PC-3 (cell line): ENCODE measurements at regions not wholly inside any gene's neighbourhood (a gene's known extent, or its start where the extent isn't known, plus 50 kb on each side); places are given as distances from the start of the nearest gene placed in this dataset.

Source experiments
- EZH2 ChIP-seq: fragments of 300-600 bp; sonication (generic); IDR thresholded peaks from one replicate; pipeline ENCODE4 v1.6.1; 2017; ENCODE audit warnings: antibody characterized with exemption, mild to moderate bottlenecking, low read length; ENCODE audit not compliant: unreplicated experiment
- TF ChIP-seq, protein P1 (sequence below): fragments of 300-600 bp; sonication (generic); conservative IDR thresholded peaks from 2 replicates; pipeline ENCODE4 v1.5.1; 2017; ENCODE audit warnings: antibody characterized with exemption, low read depth, mild to moderate bottlenecking, low read length

DNA sequence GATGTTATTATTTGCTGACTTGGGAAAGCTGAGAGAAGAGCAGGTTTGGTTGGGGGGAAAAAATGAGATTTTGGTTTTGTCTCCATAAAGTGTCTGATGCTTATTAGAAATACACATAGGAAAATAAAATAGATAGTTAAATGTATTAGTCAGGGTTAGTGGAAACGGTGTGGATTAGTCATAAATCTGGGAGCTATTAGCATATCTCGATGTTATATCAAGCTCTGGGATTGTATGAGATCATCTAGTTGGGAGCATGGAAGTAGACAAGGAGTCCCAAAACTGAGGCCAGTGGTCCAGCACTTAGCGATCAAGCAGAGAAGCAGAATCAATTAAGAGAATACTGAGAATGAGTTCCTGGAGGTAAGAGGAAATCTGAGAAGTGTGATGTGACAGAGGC, 845.5 kb downstream of the ROBO2 start:
- TF ChIP-seq, protein P1, sequence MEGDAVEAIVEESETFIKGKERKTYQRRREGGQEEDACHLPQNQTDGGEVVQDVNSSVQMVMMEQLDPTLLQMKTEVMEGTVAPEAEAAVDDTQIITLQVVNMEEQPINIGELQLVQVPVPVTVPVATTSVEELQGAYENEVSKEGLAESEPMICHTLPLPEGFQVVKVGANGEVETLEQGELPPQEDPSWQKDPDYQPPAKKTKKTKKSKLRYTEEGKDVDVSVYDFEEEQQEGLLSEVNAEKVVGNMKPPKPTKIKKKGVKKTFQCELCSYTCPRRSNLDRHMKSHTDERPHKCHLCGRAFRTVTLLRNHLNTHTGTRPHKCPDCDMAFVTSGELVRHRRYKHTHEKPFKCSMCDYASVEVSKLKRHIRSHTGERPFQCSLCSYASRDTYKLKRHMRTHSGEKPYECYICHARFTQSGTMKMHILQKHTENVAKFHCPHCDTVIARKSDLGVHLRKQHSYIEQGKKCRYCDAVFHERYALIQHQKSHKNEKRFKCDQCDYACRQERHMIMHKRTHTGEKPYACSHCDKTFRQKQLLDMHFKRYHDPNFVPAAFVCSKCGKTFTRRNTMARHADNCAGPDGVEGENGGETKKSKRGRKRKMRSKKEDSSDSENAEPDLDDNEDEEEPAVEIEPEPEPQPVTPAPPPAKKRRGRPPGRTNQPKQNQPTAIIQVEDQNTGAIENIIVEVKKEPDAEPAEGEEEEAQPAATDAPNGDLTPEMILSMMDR, result no peak
- TF ChIP-seq EZH2, result no peak
